ENCODE measurements at regions not wholly inside any gene's neighbourhood (a gene's known extent, or its start where the extent isn't known, plus 50 kb on each side); places are given as distances from the start of the nearest gene placed in this dataset.
A peak's percentile ranks its signal among the peaks of the same experiment; 100 is the strongest.

DNA sequence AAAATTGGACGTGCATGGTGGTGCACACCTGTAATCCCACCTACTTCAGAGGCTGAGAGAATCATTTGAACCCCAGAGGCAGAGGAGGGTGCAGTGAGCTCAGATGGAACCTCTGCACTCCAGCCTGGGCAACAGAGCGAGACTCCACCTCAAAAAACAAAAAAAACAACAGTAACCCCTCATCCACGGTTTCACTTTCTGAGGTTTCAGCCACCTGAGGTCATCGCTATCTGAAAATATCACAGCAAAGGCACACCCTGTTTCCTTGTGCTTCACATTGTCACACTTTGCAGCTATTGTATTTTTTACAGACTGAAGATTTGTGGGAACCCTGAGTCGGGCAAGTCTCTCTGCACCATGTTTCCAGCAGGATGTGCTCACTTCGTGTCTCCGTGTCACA is 54.1 kb upstream of the FOXQ1 start:
- H3K27ac ChIP-seq (ENCODE audit: low read length), result no peak overlapping the region

DNA sequence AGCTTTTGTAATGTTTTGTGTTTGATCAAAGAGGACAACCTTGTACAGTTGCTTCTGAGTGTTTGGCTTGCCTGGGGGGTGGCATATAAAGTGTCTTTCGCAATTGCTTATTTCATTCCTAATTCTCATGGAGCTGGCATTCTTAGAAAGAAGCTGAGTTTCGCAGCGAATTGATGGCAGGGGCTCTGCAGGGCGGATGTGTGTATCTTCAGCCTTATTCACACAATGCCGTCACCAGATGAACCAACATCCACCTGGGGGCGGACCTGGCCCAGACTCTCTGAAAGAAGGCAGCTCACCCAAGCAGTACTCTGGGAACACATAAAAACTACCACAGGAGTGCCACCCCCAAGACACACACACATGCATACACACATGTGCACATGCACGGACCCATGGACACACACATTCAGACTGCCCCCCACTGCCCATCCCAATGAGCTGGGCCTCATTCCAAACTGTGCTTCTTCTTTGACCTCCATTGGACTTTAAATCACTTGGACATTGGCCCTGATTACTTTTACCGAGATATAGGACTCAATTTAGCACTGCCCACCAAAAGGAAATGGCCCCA is 55.4 kb upstream of the FOXQ1 start:
- WGBS (ENCODE audit: insufficient coverage), result 96% methylated on average over 5 of the region's 8 CpGs

More for the DNA sequence above, 54.1 kb upstream of the FOXQ1 start:
- 76% methylated on average over 5 of the region's 7 CpGs for WGBS (ENCODE audit: insufficient coverage)
- H3K4me1 ChIP-seq (ENCODE audit: control insufficient read depth, insufficient read depth, low read length), result no peaks in the 10 kb centered on the region
- H3K9me3 ChIP-seq (replicated peaks; ENCODE audit: control insufficient read depth, low read depth, low read length), result no peaks in the 10 kb centered on the region
- H3K36me3 ChIP-seq (ENCODE audit: control insufficient read depth, insufficient read depth, low read length), result no peaks in the 10 kb centered on the region
- no peak overlapping the region for H3K4me3 ChIP-seq (ENCODE audit: low read length)
- peaks cover 2% of the 10 kb centered on the region for H3K27me3 ChIP-seq (ENCODE audit: control insufficient read depth, insufficient read depth, low read length)
- no peak for DNase-seq

DNA sequence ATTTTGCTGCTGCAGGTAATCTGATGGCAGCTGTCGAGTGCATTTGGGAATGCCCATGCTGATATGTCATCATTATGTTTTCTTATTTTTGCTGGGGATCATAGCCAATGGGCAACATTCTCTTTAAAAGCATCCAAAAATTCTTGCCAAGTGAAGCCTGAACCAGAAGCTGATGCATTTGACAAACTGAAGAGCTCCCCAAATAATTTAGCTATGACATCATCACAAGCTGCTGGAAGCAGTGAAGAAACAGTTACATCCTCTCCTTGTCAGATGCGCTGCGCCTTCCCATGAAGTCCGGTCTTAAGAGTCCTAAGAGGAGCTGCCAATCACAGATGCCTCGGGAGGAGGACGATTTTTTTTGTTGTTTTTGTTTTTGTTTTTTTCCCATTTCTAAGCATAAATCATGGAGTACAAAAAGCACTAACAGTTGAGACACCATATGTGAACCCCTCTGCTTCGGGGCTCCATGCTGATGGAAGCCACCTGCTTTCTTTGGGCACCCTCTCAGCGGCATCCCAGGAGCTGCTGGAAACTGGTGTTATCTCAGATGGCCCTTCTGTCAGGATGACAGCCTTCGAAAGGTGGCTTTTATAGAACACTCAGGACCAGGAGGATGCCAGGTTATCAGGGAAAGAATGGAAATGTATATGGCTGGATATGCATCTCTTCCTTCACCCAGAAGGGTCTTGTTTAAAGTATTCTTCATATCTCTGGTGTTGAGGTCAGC is 56.1 kb upstream of the FOXQ1 start:
- H3K4me3 ChIP-seq (ENCODE audit: low read length), result no peak overlapping the region
- peak; percentile 27 for DNase-seq
- H3K4me1 ChIP-seq (ENCODE audit: control insufficient read depth, insufficient read depth, low read length), result no peaks in the 10 kb centered on the region
- H3K36me3 ChIP-seq (ENCODE audit: control insufficient read depth, insufficient read depth, low read length), result no peaks in the 10 kb centered on the region
- H3K27me3 ChIP-seq (ENCODE audit: control insufficient read depth, insufficient read depth, low read length), result no peaks in the 10 kb centered on the region
- no peak overlapping the region for H3K27ac ChIP-seq (ENCODE audit: low read length)
- 100% methylated on average over 2 of the region's 9 CpGs for WGBS (ENCODE audit: insufficient coverage)
- H3K9me3 ChIP-seq (replicated peaks; ENCODE audit: control insufficient read depth, low read depth, low read length), result no peaks in the 10 kb centered on the region

More for the DNA sequence above, 55.4 kb upstream of the FOXQ1 start:
- DNase-seq, result no peak
- H3K9me3 ChIP-seq (replicated peaks; ENCODE audit: control insufficient read depth, low read depth, low read length), result no peaks in the 10 kb centered on the region
- H3K4me1 ChIP-seq (ENCODE audit: control insufficient read depth, insufficient read depth, low read length), result no peaks in the 10 kb centered on the region
- H3K36me3 ChIP-seq (ENCODE audit: control insufficient read depth, insufficient read depth, low read length), result no peaks in the 10 kb centered on the region
- no peak overlapping the region for H3K27ac ChIP-seq (ENCODE audit: low read length)
- no peaks in the 10 kb centered on the region for H3K27me3 ChIP-seq (ENCODE audit: control insufficient read depth, insufficient read depth, low read length)
- no peak overlapping the region for H3K4me3 ChIP-seq (ENCODE audit: low read length)

DNA sequence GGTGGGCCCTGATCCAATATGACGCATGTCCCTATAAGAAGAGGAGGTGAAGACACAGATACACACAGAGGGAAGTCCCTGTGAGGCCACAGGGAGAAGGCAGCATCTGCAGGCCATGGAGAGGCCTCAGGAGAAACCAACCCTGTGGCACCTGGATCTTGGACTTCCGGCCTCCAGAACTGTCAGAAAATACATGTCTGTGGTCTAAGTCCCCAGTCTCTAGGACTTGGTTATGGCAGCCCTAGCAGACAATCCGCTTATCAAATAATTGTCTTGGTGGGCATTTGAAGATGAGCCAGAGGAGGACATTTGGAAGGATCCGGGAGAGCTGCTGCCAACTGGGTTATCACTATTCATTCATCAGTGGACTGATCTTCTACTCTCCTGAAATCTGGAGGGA is 57.6 kb upstream of the FOXQ1 start:
- H3K4me3 ChIP-seq (ENCODE audit: low read length), result no peak overlapping the region
- 92% methylated on average over 3 of the region's 4 CpGs for WGBS (ENCODE audit: insufficient coverage)
- no peaks in the 10 kb centered on the region for H3K27me3 ChIP-seq (ENCODE audit: control insufficient read depth, insufficient read depth, low read length)
- no peaks in the 10 kb centered on the region for H3K9me3 ChIP-seq (replicated peaks; ENCODE audit: control insufficient read depth, low read depth, low read length)
- H3K27ac ChIP-seq (ENCODE audit: low read length), result no peak overlapping the region
- no peaks in the 10 kb centered on the region for H3K36me3 ChIP-seq (ENCODE audit: control insufficient read depth, insufficient read depth, low read length)
- DNase-seq, result no peak
- no peaks in the 10 kb centered on the region for H3K4me1 ChIP-seq (ENCODE audit: control insufficient read depth, insufficient read depth, low read length)

DNA sequence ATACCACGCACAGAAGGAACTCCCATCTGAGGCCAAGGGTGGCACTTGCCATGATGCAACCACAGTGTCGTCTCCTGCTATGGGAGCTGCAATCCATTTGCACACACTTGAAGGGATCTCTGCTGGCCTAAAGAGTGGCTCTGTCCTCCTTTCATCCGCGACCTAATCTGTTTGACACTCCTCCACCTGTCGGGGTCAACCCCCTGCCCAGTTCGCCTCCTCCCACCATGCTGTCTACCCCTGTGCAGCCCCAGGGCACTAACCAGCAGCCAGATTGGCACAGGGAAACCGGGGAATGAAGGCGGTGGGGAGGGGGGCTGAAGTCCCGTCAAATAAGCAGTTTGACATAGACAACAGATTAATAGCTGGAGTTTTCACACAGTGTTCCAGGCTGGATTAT is 58.1 kb upstream of the FOXQ1 start:
- WGBS (ENCODE audit: insufficient coverage), result 89% methylated on average over 6 of the region's 9 CpGs
- Histone ChIP-seq H3K27me3 (ENCODE audit: control insufficient read depth, insufficient read depth, low read length) (no peaks in the 10 kb centered on the region), H3K27ac (ENCODE audit: low read length) (no peak overlapping the region), H3K4me3 (ENCODE audit: low read length) (no peak overlapping the region), H3K36me3 (ENCODE audit: control insufficient read depth, insufficient read depth, low read length) (no peaks in the 10 kb centered on the region), H3K4me1 (ENCODE audit: control insufficient read depth, insufficient read depth, low read length) (no peaks in the 10 kb centered on the region), H3K9me3 (replicated peaks; ENCODE audit: control insufficient read depth, low read depth, low read length) (no peaks in the 10 kb centered on the region)
- DNase-seq, result no peak

DNA sequence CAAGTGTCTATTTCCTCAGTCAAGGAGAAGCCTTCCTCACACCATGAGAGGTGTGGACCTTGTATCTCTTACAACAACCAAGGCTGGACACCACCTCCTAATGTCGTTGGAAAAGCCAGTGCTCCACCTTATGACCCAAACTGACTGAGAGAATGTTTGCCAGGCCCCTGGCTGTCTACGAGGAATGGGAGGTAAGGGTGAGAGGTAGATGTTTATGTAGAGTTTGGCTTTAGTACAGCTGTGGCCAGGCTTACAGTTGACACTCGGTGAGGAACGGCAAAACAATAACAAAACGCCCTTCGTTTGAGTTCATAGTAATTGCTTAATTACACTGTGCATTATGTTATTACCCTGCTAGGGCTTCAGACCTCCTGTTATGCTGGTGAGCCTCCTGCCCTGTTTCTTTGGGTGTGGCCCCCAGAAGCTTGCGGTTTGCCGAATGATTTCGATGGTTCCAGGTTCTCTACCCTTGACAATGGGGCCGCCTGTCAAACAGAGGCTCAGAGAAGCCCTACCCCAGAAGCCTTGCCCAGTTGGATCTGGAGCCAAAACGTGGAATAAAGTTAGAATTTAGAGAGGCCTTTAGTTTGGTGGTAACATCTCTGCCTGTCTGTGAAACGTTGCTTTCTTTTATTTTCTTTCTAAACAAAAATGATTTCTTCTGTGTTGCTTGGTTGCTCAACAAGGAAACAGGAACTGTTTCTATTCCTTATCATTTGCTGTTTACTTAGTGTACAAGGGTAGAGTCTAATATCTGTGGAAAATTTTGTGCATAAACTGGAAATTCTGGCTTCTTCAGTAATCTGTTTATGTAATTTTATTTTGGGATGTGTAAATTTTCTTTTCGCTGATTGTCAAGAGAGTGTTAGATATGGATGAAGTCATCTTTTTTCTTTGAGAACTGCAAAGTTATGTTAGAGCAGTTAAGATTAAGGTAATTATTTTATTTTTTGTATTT is 60.4 kb upstream of the FOXQ1 start:
- WGBS (ENCODE audit: insufficient coverage), result no CpG with 5 or more reads among the region's 13 CpGs
- DNase-seq, result no peak
- Histone ChIP-seq H3K27me3 (ENCODE audit: control insufficient read depth, insufficient read depth, low read length) (no peaks in the 10 kb centered on the region), H3K9me3 (replicated peaks; ENCODE audit: control insufficient read depth, low read depth, low read length) (no peaks in the 10 kb centered on the region), H3K4me1 (ENCODE audit: control insufficient read depth, insufficient read depth, low read length) (no peaks in the 10 kb centered on the region), H3K27ac (ENCODE audit: low read length) (no peak overlapping the region), H3K4me3 (ENCODE audit: low read length) (no peak overlapping the region), H3K36me3 (ENCODE audit: control insufficient read depth, insufficient read depth, low read length) (no peaks in the 10 kb centered on the region)

DNA sequence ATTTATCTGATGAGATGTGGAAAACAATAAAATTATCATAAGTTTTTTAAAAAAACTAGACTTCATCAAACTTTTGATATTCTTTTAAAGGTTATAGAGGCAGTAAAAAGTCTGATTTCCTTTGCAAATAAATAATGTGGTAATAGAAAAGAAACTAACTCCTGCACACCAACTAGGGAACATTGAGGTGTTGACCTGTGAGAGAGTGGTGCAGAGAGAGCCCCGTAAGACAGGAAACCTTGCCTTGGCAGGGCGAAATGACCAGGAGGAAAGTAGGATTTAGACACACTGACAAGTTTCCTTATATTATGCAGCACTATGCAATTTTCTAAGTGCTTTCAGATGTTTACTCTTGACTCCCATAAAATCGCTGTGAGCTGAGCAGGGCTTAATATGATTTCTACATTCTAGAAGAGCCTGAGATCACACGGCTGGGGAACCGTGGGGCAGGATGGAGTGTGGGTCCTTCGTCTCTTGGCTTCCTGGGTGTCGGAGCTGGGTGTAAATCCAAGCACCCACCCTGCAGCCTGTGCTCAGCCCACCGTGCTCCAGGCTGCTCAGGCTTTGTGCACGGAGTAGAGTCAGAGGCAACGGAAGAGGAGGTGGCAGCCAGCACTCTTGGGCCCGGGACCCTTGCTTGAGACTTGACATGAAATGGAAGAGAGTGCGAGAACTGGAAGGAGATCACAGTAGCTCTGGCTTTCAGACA is 61.3 kb upstream of the FOXQ1 start:
- 29% methylated on average over 8 of the region's 12 CpGs for WGBS (ENCODE audit: insufficient coverage)
- Histone ChIP-seq H3K4me1 (ENCODE audit: control insufficient read depth, insufficient read depth, low read length) (no peaks in the 10 kb centered on the region), H3K9me3 (replicated peaks; ENCODE audit: control insufficient read depth, low read depth, low read length) (no peaks in the 10 kb centered on the region), H3K4me3 (ENCODE audit: low read length) (no peak overlapping the region), H3K27ac (ENCODE audit: low read length) (no peak overlapping the region), H3K36me3 (ENCODE audit: control insufficient read depth, insufficient read depth, low read length) (no peaks in the 10 kb centered on the region), H3K27me3 (ENCODE audit: control insufficient read depth, insufficient read depth, low read length) (no peaks in the 10 kb centered on the region)
- DNase-seq, result peak; percentile 57

DNA sequence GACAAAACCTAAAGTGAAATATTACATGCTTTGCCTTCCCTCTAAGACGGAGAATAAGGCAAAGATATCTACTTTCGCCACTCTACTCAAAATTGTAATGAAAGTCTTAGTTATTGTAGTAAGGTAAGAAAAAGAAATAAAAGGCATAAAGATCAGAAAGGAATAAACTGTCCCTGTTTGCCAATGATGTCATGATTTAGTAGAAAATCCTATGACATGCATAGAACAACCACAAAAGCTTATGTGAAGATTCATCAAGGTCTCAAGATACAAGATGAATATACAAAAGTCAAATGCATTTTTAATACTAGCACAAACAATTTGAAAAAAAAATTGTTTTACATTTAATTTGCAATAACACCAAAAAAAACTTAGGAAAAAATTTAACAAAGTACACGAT is 64.0 kb upstream of the FOXQ1 start:
- H3K36me3 ChIP-seq (ENCODE audit: control insufficient read depth, insufficient read depth, low read length), result no peaks in the 10 kb centered on the region
- H3K9me3 ChIP-seq (replicated peaks; ENCODE audit: control insufficient read depth, low read depth, low read length), result no peaks in the 10 kb centered on the region
- no peak overlapping the region for H3K4me3 ChIP-seq (ENCODE audit: low read length)
- no CpG with 5 or more reads among the region's 3 CpGs for WGBS (ENCODE audit: insufficient coverage)
- H3K27ac ChIP-seq (ENCODE audit: low read length), result no peak overlapping the region
- peaks cover under 1% of the 10 kb centered on the region for H3K4me1 ChIP-seq (ENCODE audit: control insufficient read depth, insufficient read depth, low read length)
- DNase-seq, result no peak
- H3K27me3 ChIP-seq (ENCODE audit: control insufficient read depth, insufficient read depth, low read length), result peaks cover 5% of the 10 kb centered on the region

DNA sequence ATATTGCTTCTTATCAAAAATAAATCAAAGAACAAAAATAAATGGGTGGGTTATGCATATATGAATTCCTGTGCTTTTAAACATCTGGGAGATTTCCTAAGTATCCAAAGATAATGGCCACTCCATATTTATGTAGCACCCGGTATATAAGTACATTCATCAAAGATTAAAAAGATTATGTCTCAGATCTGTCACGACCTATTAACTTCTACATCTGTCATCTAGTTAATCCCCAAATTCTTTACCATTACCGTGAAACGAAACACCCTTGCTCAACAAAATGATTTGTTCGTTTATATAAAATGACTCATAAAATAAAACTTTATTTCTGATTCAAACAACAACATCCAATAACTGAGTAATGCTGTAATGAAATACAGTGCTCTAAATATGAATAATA is 64.8 kb upstream of the FOXQ1 start:
- Histone ChIP-seq H3K27ac (ENCODE audit: low read length) (no peak overlapping the region), H3K27me3 (ENCODE audit: control insufficient read depth, insufficient read depth, low read length) (peaks cover 5% of the 10 kb centered on the region), H3K4me1 (ENCODE audit: control insufficient read depth, insufficient read depth, low read length) (peaks cover 3% of the 10 kb centered on the region), H3K4me3 (ENCODE audit: low read length) (no peak overlapping the region), H3K9me3 (replicated peaks; ENCODE audit: control insufficient read depth, low read depth, low read length) (no peaks in the 10 kb centered on the region), H3K36me3 (ENCODE audit: control insufficient read depth, insufficient read depth, low read length) (no peaks in the 10 kb centered on the region)
- DNase-seq, result no peak
- no CpG with 5 or more reads among the region's 5 CpGs for WGBS (ENCODE audit: insufficient coverage)

DNA sequence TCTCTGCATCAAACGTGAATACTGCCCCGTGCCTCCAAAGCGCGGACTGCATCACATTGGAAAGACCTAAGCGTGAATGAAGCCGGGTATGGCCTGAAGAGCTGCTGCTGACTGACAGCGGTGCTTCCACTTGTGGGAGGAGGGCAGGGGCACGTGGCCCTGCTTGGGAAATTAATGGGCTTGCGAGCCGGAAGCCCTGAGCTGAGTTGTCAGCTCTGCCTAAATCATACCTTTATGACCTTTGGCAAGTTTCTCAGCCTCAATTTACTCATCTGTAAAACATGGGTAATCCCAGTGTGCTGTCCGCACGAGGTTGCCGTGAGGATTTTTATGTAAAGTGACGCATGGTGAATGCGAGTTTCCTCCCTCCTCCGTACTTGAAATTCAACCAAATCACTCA is 67.0 kb upstream of the FOXQ1 start:
- no peak overlapping the region for H3K27ac ChIP-seq (ENCODE audit: low read length)
- no peaks in the 10 kb centered on the region for H3K36me3 ChIP-seq (ENCODE audit: control insufficient read depth, insufficient read depth, low read length)
- H3K4me1 ChIP-seq (ENCODE audit: control insufficient read depth, insufficient read depth, low read length), result peaks cover 3% of the 10 kb centered on the region
- no peak overlapping the region for H3K4me3 ChIP-seq (ENCODE audit: low read length)
- 65% methylated on average over 7 of the region's 16 CpGs for WGBS (ENCODE audit: insufficient coverage)
- no peaks in the 10 kb centered on the region for H3K9me3 ChIP-seq (replicated peaks; ENCODE audit: control insufficient read depth, low read depth, low read length)
- H3K27me3 ChIP-seq (ENCODE audit: control insufficient read depth, insufficient read depth, low read length), result peaks cover 8% of the 10 kb centered on the region
- no peak for DNase-seq
